ENCODE measurements at regions not wholly inside any gene's neighbourhood (a gene's known extent, or its start where the extent isn't known, plus 50 kb on each side); places are given as distances from the start of the nearest gene placed in this dataset.

GRCh38 chr2:191512874-191513273 is 165.1 kb upstream of the NABP1 start:
- intact Hi-C loops (cut with micrococcal nuclease): no loop called here
- BruUV-seq (replicated peaks): no TSS peak
- no peak overlapping the region for H2AFZ ChIP-seq (ENCODE audit: low read depth, low read length)
- no peak overlapping the region for H3K4me2 ChIP-seq (ENCODE audit: insufficient read depth, low read length)
- TF ChIP-seq POLR2AphosphoS5 (IDR thresholded peaks at IDR 0.05; ENCODE audit: insufficient read depth, low read depth, low read length) (no peak), POLR2A (IDR thresholded peaks at IDR 0.05; ENCODE audit: low read depth, low read length) (no peak), CTCF (IDR thresholded peaks at IDR 0.05; ENCODE audit: extremely low read depth in 1 of 2, insufficient read depth in 1 of 2, low read depth in 1 of 2, low read length in 2 of 2) (no peak), FOS (IDR thresholded peaks at IDR 0.05; ENCODE audit: borderline replicate concordance, insufficient read depth, low read length) (no peak), JUN (IDR thresholded peaks at IDR 0.05; ENCODE audit: borderline replicate concordance, insufficient read depth, insufficient read length, low read depth) (no peak), GATA2 (IDR thresholded peaks at IDR 0.05; ENCODE audit: insufficient read depth, insufficient read length, low read depth, low read length) (no peak), MAX (IDR thresholded peaks at IDR 0.05; ENCODE audit: insufficient read depth, insufficient read length) (no peak), MYC (IDR thresholded peaks at IDR 0.05; ENCODE audit: low read depth, low read length) (no peak), EZH2 (IDR thresholded peaks at IDR 0.05; ENCODE audit: borderline replicate concordance, low read depth, low read length, severe bottlenecking) (no peak)
- no peak overlapping the region for H3K9ac ChIP-seq (replicated peaks; ENCODE audit: extremely low read depth, insufficient read depth, low read length)
- H3K79me2 ChIP-seq (ENCODE audit: control insufficient read depth, insufficient read depth, low read length): no peaks in the 10 kb centered on the region
- DNase-seq (ENCODE audit: low read depth, low spot score) (no peak), FAIRE-seq (no peak)
- H3K36me3 ChIP-seq (ENCODE audit: control insufficient read depth in 2 of 2, extremely low read depth in 1 of 2, insufficient read depth in 2 of 2, low read length in 2 of 2): no peaks in the 10 kb centered on the region
- ChIA-PET CTCF (interaction anchor here (0.8 to 5.5 kb wide), 6 partner anchors 9 to 461 kb away, joined by 3 to 33 read pairs (median 6); no protein-coding TSS in a partner anchor), POLR2A (no interaction called here)
- H4K20me1 ChIP-seq (replicated peaks; ENCODE audit: control insufficient read depth, extremely low read depth, insufficient read depth, low read length): no peaks in the 10 kb centered on the region
- dilution Hi-C loops (cut with MboI; ENCODE audit: extremely low pct_ligation_motif_present, low sequenced_read_pairs): no loop called here
- peaks cover 0 to 3% of the 10 kb centered on the region in 2 experiments for H3K27me3 ChIP-seq (ENCODE audit: control insufficient read depth in 2 of 2, insufficient read depth in 2 of 2, low read length in 2 of 2)
- no peaks in the 10 kb centered on the region for H3K4me1 ChIP-seq (ENCODE audit: control insufficient read depth, extremely low read depth, insufficient read depth, low read length)
- H3K4me3 ChIP-seq (replicated peaks in 1 of 3; ENCODE audit: insufficient read depth in 1 of 3, low read depth in 1 of 3, low read length in 3 of 3): no peak overlapping the region
- no peaks in the 10 kb centered on the region for H3K9me1 ChIP-seq (replicated peaks; ENCODE audit: control insufficient read depth, extremely low read depth, insufficient read depth, low read length)
- H3K27ac ChIP-seq (ENCODE audit: insufficient read depth, low read depth, low read length): no peak overlapping the region
- no peaks in the 10 kb centered on the region for H3K9me3 ChIP-seq (replicated peaks; ENCODE audit: control insufficient read depth, insufficient read depth, low read length)

Data from endothelial cell of umbilical vein (primary cell).